ENCODE measurements at regions not wholly inside any gene's neighbourhood (a gene's known extent, or its start where the extent isn't known, plus 50 kb on each side); places are given as distances from the start of the nearest gene placed in this dataset.

GRCh38 chr10:93150289-93150688 lies 76.6 kb downstream of the CYP26A1 start:
- no peak for DNase-seq (ENCODE audit: low spot score, unreplicated experiment)
- peaks cover 9% of the 10 kb centered on the region for H3K4me1 Mint-ChIP-seq (ENCODE audit: low read depth)
- H3K4me3 Mint-ChIP-seq (ENCODE audit: low read depth), result no peak overlapping the region
- H3K9me3 Mint-ChIP-seq (ENCODE audit: low read depth), result peaks cover 11% of the 10 kb centered on the region
- H3K27me3 Mint-ChIP-seq, result peaks cover 6% of the 10 kb centered on the region
- H3K27ac Mint-ChIP-seq, result no peak overlapping the region
- TF ChIP-seq, protein P1, sequence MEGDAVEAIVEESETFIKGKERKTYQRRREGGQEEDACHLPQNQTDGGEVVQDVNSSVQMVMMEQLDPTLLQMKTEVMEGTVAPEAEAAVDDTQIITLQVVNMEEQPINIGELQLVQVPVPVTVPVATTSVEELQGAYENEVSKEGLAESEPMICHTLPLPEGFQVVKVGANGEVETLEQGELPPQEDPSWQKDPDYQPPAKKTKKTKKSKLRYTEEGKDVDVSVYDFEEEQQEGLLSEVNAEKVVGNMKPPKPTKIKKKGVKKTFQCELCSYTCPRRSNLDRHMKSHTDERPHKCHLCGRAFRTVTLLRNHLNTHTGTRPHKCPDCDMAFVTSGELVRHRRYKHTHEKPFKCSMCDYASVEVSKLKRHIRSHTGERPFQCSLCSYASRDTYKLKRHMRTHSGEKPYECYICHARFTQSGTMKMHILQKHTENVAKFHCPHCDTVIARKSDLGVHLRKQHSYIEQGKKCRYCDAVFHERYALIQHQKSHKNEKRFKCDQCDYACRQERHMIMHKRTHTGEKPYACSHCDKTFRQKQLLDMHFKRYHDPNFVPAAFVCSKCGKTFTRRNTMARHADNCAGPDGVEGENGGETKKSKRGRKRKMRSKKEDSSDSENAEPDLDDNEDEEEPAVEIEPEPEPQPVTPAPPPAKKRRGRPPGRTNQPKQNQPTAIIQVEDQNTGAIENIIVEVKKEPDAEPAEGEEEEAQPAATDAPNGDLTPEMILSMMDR (IDR thresholded peaks at IDR 0.05; ENCODE audit: unreplicated experiment), result no peak
- no peaks in the 10 kb centered on the region for H3K36me3 Mint-ChIP-seq (ENCODE audit: insufficient read depth)

DNA sequence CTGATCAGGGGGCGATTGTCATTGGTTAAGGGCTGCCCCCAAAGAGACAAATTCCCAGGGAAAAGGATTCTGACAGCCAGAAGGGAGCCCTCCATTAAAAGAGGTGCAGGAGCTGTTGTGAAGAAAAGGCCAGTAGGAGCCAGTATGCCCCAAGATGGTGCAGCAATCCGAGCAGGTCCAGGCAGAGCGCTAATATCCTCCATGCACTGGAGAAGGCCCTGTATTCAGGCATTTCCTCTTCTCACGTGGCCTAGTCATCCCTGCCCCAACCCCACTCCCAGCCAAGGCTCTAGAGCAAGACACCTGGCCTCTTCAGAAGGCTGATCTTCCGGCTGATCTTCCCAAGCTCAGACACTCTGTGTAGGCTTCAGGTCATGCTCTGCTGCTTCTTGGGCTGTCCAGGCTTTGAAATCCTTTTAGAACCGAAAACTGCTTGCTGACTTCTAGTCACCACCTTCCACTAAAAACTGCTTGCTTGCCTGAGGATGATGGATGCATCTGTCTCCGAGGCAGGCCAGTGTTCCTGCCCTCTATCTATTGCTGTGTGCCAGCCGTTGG lies 77.4 kb downstream of the CYP26A1 start:
- Mint-ChIP-seq H3K27ac (no peak overlapping the region), H3K9me3 (ENCODE audit: low read depth) (peaks cover 17% of the 10 kb centered on the region), H3K4me1 (ENCODE audit: low read depth) (peaks cover 9% of the 10 kb centered on the region), H3K4me3 (ENCODE audit: low read depth) (no peak overlapping the region), H3K36me3 (ENCODE audit: insufficient read depth) (no peaks in the 10 kb centered on the region), H3K27me3 (peaks cover 3% of the 10 kb centered on the region)
- TF ChIP-seq, protein P1 (IDR thresholded peaks at IDR 0.05; ENCODE audit: unreplicated experiment), result no peak
- no peak for DNase-seq (ENCODE audit: low spot score, unreplicated experiment)

DNA sequence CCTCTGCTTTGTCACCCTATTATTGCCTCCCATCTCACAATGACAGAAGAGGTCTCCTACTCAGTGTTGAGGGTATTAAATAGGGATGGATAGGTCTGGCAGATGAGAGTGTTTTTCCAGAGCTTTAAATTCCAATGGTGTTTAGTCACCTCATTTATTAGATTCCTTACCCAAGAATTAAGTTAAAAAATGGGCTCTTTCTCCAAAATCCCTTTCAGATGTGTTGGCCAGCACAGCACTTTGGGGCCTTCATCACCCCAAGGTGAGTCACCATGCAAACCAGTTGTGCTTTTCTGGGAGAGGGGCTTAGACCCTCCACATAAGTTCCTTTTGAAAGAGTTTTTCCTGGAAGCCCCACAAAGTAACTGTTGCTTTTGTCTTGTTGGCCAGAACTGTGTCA lies 78.4 kb downstream of the CYP26A1 start:
- Mint-ChIP-seq H3K36me3 (ENCODE audit: insufficient read depth) (no peaks in the 10 kb centered on the region), H3K27ac (no peak overlapping the region), H3K4me3 (ENCODE audit: low read depth) (no peak overlapping the region), H3K4me1 (ENCODE audit: low read depth) (peaks cover 6% of the 10 kb centered on the region), H3K9me3 (ENCODE audit: low read depth) (peaks cover 17% of the 10 kb centered on the region), H3K27me3 (no peaks in the 10 kb centered on the region)
- DNase-seq (ENCODE audit: low spot score, unreplicated experiment), result no peak
- TF ChIP-seq, protein P1 (IDR thresholded peaks at IDR 0.05; ENCODE audit: unreplicated experiment), result no peak

DNA sequence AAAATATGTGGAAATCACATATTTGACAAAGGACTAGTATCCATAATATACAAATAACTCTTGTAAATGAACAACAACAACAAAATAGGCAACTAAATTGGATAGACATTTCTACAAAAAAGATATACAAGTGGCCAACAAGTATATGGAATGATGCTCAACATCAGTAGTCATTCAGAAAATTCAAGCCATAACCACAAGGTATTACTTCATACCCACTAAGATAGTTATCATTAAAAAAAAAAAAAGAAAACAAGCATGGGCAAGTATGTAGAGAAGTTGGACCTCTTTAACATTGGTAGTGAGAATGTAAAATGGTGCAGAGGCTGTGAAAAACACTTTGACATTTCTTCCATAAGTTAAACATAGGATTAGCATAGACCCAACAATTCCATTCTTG lies 80.8 kb downstream of the CYP26A1 start:
- Mint-ChIP-seq H3K4me1 (ENCODE audit: low read depth) (no peaks in the 10 kb centered on the region), H3K27ac (no peak overlapping the region), H3K27me3 (no peaks in the 10 kb centered on the region), H3K9me3 (ENCODE audit: low read depth) (peaks cover 27% of the 10 kb centered on the region), H3K36me3 (ENCODE audit: insufficient read depth) (no peaks in the 10 kb centered on the region), H3K4me3 (ENCODE audit: low read depth) (no peak overlapping the region)
- DNase-seq (ENCODE audit: low spot score, unreplicated experiment), result no peak
- TF ChIP-seq, protein P1 (IDR thresholded peaks at IDR 0.05; ENCODE audit: unreplicated experiment), result no peak

GRCh38 chr10:93160140-93160539 lies 86.4 kb downstream of the CYP26A1 start:
- H3K9me3 Mint-ChIP-seq (ENCODE audit: low read depth), result peaks cover 17% of the 10 kb centered on the region

More at GRCh38 chr10:93160140-93160539, 86.4 kb downstream of the CYP26A1 start:
- H3K4me1 Mint-ChIP-seq (ENCODE audit: low read depth), result no peaks in the 10 kb centered on the region
- no peaks in the 10 kb centered on the region for H3K36me3 Mint-ChIP-seq (ENCODE audit: insufficient read depth)
- no peak for DNase-seq (ENCODE audit: low spot score, unreplicated experiment)
- H3K27me3 Mint-ChIP-seq, result no peaks in the 10 kb centered on the region
- no peak overlapping the region for H3K27ac Mint-ChIP-seq
- TF ChIP-seq, protein P1 (IDR thresholded peaks at IDR 0.05; ENCODE audit: unreplicated experiment), result no peak
- H3K4me3 Mint-ChIP-seq (ENCODE audit: low read depth), result no peak overlapping the region
